GM18909 (cell line): ENCODE measurements at regions not wholly inside any gene's neighbourhood (a gene's known extent, or its start where the extent isn't known, plus 50 kb on each side); places are given as distances from the start of the nearest gene placed in this dataset.

ENCODE experiments used
- ATAC-seq: cut with Tn5 transposase; IDR thresholded peaks from one replicate; pipeline ENCODE4 v1.9.1; 2021; ENCODE audit warnings: mild to moderate bottlenecking; ENCODE audit not compliant: unreplicated experiment, poor library complexity

DNA sequence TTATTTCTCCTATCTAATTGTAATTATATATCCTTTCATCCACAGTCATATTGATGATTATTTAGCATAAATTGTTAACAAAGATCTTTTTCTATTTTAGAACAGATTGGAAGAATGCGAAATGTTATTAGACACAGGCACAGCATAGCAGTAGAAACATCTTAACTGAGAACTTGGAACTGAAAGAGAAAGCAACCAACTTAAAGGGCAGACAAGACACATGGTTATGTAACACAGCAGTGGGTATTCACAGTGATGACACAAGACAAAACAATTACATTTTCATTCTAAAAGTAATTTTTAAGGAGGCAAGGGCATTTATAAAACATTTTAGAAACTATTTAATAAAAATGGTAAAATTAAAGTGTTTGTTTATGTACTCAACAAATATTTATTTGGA, 57.7 kb upstream of the MEF2C start:
- no peak for ATAC-seq

DNA sequence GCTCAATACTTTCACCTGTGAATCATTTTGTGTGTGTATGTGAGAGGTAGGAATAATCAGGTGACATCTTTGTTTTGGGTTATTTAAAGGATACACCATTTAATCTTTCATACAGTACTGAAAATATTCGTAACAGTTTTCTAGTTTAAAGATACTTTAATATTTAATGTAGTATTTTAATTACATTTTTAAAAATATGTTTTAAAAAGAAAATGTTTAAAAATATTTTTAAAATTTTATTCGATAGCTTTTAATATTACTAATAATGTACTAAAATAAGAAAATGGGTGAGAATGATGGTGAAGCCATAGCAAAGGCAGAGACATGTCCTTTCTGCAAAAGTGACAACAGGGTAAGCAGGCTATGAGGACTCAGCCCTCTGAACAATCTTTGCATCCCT, 56.3 kb upstream of the MEF2C start:
- no peak for ATAC-seq

DNA sequence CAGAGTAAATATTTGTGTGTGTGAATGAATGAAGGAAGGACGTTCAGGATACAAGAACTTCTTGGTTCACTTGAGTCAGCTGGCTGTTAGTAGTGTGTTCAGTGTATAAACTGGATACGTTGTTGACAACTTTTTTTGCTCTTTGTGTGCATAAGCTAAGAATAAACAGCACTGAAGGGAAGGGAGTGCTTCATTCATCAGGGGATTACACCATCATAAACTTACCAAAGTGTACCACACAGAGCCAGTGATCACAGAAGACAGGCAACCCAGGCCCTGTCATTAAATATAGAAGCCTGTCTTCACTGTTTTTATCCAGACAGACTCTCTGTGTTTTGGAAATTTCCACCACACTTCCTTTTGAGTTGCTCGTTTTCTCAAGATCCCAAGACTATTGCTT, 55.5 kb upstream of the MEF2C start:
- no peak for ATAC-seq

DNA sequence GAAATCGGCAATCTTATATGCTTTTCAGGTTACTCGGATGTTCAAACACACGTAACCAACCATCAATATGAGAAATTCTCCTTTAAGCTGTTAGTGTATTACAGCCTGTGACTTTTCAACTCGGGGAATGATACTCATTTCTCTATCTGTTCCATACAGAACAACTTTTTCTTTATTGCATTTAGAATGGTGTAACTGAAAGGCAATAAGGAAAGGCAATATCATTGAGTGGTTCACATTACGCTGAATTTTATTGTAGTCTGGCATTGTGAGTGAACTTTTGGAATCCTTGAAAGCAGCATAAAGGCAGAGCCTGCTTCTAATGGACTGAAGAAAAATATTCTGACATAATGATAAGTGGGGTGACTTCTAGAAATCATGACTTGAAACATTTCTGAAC, 54.4 kb upstream of the MEF2C start:
- ATAC-seq = no peak

DNA sequence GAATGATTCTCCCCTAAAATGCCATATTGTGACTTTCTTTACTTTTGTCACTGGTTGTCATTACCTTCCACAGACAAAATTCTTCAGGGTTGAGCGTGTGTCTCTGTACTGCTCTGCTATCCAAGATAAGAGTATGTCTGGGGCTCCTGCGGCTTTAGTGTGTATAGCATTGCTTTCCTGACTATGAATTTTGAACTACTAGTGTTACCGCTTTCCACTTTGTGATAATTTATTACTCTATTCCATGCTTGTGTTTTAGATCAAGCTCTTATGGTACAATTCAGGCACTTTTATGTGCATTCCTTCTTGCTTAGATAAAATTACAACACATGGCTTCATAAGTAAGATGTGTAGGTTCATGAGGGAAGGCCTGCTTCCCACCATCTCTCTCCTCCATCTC, 51.5 kb upstream of the MEF2C start:
- no peak for ATAC-seq
